NCI-H2227 treated with DMSO at 0.1 percent for 48 hours (cell line): ENCODE measurements at regions not wholly inside any gene's neighbourhood (a gene's known extent, or its start where the extent isn't known, plus 50 kb on each side); places are given as distances from the start of the nearest gene placed in this dataset.
"Not testable (repeated sequence)": the region's sequence is repeated elsewhere in the genome, so short reads cannot be mapped to it uniquely, and the experiment has no call there.

Experiments used
- DNase-seq: peaks from one replicate; lab custom pipeline; 2025; lab: John Stamatoyannopoulos, UW

GRCh38 chr11:31957674-31958073 lies 133.2 kb upstream of the RCN1 start:
- no peak for DNase-seq

GRCh38 chr11:31956310-31956709 lies 134.6 kb upstream of the RCN1 start:
- DNase-seq, result no peak

DNA sequence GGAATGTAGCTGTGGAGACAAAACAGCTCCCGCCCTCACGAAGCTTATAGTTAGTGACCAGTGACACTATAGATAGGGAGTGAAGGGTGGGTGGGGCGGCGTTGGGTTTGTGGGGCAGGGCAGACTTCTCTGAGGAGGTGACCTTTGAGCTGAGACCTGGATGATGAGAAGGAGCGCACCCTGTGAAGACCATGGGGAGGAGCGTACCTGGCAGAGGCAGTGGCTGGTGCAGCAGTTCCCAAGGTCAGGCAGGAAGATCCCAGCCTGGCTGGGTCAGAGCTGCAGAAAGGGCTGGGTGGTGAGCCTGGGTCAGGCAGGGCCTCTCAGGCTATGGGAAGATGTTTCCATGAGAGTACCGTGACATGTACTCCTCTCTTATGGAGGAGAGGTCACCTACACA lies 135.0 kb upstream of the RCN1 start:
- DNase-seq, result no peak

GRCh38 chr11:31953803-31954327 lies 137.0 kb upstream of the RCN1 start:
- no peak for DNase-seq

GRCh38 chr11:31949733-31950200 lies 138.6 kb upstream of the PAX6 start:
- DNase-seq, result not testable (repeated sequence)

DNA sequence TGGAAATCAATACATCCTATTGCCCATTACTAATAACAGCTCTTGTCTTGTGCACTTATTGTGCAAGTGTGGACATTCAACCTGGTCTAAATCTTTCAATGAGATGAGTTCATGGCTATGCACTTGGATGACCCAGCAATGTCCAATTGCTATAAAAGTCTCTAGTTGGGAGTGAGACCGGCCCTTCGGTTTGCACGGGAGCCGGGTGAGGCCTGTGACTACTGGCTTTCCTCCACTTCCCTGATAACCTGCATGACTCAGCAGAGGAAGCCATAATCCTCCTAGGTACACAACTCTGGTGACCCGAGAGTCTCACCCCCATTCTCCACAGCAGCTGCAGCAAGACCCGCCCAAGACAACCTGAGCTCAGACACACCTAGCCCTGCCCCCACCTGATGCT lies 135.9 kb upstream of the PAX6 start:
- DNase-seq, result no peak

DNA sequence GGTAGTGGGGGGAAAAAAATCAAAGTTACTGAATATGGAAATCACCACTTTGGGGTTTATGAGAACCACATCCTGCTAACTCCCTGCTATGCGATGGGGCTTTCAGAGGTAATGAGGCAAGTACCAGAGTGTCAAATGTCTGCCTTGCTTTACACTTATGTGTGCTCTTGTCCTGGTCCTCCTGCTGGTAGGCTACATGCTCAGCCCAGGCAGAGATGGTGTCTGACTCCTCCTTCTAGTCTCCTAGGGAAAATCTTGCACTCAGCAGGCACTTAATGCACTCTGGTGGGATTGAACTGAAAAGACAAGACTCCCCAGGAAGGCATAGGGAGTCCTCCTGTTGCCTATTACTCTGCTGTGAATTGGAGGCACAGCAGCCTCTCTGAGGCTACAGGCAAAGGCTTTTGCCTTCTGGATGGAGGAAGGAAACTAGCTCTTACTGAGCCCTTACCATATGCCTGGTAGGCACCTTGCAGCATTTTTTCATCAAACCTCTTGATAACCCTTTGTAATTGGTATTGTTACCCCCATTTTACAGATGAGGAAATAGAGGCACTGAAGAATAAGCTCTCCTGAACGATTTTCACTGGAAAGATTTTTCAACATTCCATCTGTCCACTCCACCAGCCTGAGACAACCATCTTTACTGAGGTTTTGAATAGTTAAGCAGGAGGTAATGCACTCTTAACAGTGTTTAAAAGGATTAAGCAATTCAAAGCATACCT lies 132.1 kb upstream of the PAX6 start:
- no peak for DNase-seq

- no peak for DNase-seq
Observed at GRCh38 chr11:31940371-31941037, 129.4 kb upstream of the PAX6 start.

DNA sequence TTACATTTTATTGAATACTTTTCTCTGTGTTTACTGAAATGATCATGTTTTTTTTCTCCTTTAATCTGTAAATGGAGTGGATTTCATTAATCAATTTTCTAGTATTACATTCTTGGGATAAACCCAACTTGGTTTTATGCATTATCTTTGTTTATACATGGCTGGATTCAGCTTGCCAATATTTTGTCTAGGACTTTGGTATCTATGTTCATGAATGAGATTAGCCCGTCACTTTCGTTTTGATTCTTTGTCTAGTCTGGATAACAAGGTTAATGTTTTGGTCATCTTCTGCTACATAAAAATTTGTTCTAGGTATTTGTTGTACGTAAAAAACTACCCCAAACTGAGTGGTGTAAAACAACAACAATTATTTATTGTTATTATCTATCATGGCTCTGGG lies 127.9 kb upstream of the PAX6 start:
- DNase-seq, result no peak

DNA sequence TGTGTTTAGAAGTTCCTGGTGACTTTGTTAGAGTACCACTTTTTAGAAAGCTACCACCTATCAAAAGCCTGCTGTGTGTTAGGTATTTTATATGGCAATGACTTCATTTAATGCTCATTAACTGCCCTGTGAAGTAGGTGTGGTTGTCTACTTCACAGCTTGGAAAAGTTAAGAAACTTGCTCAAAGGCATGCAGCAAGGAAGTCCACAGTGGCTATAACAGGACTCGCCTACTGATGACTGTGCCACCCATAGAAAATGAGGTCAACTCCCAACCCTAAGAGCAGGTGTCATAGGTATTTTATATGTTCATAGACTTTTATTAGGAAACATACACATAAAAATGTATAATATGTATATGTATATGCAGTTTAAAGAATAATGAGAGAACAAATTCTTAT lies 125.2 kb upstream of the PAX6 start:
- no peak for DNase-seq

- DNase-seq, result no peak
Observed at GRCh38 chr11:31932879-31933278, 121.8 kb upstream of the PAX6 start.

DNA sequence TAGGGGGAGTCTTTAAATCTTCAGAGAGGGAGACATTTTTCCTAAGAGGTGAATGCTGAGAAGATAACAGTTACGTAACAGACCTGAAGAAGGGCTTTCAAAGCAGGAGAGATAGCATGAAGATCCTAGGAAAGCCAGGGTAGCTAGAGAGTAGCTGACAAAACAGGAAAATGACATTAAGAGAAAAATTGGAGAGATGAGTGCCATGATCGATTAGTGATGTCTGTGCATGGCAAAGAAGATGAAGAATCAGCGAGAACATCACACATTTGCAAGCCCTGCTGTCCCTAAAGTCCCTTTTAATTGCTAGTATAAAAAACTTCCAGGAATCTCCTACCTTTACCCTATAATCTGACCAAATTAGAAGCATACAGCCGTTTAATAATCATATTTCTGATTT lies 116.9 kb upstream of the PAX6 start:
- DNase-seq, result no peak

DNA sequence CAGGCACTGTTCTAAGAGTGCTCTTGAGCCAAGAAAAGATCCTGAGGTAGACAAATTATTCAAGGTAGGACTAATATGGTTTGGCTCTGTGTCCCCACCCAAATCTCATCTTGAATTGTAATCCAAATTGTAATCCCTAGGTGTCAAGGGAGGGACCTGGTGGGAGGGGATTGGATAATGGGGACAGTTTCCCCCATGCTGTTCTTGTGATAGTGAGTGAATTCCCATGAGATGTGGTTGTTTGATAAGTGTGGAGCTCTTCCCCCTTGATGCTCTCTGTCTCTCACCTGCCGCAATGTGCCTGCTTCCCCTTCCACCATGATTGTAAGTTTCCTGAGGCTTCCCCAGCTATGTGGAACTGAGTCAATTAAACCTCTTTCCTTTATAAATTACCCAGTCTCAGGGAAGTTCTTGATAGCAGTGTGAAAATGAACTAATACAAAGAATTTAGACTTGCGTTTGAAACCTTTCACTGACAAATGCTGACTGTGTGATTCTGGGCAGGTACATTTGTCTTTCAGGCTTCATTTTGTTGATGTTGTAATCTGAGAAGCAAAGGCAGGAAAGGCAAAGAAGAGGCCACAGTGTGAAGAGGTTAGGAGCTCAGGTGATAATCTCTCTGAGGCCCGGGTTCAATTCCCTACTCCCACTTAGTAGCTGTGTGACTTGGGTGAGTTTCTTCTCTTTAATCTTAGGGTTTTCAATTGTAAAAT lies 115.8 kb upstream of the PAX6 start:
- no peak for DNase-seq

GRCh38 chr11:31926106-31926505 lies 115.0 kb upstream of the PAX6 start:
- DNase-seq, result no peak

GRCh38 chr11:31922450-31922849 lies 111.3 kb upstream of the PAX6 start:
- no peak for DNase-seq

DNA sequence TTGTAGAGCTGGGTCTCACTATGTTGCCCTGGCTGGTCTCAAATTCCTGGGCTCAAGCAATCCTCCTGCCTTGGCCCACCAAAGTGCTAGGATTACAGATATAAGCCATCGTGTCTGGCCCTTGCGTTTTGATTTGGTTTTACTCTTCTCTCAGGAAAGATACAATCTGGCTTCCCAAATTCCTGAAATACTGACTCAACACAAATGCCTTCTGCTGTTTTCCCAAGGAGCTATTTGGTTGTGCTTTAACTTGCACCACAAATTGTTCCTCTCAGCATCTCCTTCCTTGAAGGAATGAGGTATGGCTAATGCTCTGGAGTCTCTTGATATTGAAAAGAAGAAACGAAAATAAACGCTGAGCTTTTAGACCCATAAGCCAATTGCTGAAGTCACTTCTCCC lies 110.0 kb upstream of the PAX6 start:
- no peak for DNase-seq

DNA sequence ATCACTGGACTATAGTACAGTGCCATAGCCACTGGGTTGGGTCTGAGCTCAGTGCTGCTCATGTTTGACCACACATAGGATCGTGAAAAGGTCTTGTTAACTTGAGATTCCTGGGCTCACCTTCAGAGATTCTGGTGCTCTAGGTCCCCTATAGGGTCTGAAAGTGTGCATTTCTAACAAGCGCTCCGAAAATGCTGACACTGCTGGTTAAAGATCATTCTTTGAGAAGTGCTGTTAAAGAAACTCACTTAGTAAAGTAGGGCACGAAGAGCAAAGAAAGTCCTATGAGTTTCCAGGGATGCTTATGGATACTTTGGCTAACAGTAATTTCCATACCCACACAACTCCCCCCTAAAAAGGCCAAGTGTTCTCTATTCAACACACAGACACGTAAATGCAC lies 108.1 kb upstream of the PAX6 start:
- DNase-seq, result no peak

DNA sequence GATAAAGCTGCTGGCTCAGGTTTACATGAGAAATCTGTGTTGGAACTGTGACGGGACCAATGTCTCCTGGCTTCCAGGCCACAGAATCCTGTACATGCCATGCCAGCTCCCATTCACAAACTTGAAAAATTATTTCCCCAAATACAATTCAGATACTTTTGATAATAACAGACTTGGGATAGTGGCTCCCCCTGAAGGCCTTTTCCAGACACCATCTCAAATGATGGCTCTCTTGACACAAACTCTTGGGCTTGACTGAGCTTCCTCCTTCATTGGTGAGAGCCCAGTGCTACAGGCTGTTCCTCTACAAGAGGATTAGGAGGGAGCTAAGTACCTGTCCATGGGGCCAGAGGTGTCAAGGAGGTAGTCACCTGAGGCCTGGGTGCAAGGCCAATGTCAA lies 104.7 kb upstream of the PAX6 start:
- no peak for DNase-seq

- no peak for DNase-seq
Observed at GRCh38 chr11:31913985-31914384, 102.9 kb upstream of the PAX6 start.

GRCh38 chr11:31912808-31913207 lies 101.7 kb upstream of the PAX6 start:
- no peak for DNase-seq

GRCh38 chr11:31910950-31911576 lies 99.9 kb upstream of the PAX6 start:
- DNase-seq, result no peak
